ENCODE measurements at regions not wholly inside any gene's neighbourhood (a gene's known extent, or its start where the extent isn't known, plus 50 kb on each side); places are given as distances from the start of the nearest gene placed in this dataset.

- no peak for DNase-seq
Measured at GRCh38 chr2:29974086-29974485, 52.7 kb upstream of the ALK start.

GRCh38 chr2:29977284-29977683 is 55.9 kb upstream of the ALK start:
- no peak for DNase-seq

- DNase-seq = no peak
Measured at GRCh38 chr2:29981402-29981801, 60.0 kb upstream of the ALK start.

- DNase-seq = no peak
Measured at GRCh38 chr2:29983308-29983707, 61.9 kb upstream of the ALK start.

GRCh38 chr2:29987146-29987545 is 65.8 kb upstream of the ALK start:
- peak; percentile 32 for DNase-seq

GRCh38 chr2:29990129-29990528 is 68.7 kb upstream of the ALK start:
- no peak for DNase-seq

GRCh38 chr2:29991086-29991485 is 69.7 kb upstream of the ALK start:
- DNase-seq = no peak

- no peak for DNase-seq
Measured at GRCh38 chr2:29995241-29995640, 73.9 kb upstream of the ALK start.

- no peak for DNase-seq
Measured at GRCh38 chr2:30003128-30003527, 81.7 kb upstream of the ALK start.

GRCh38 chr2:30022444-30023071 is 101.2 kb upstream of the ALK start:
- no peak for DNase-seq

- no peak for DNase-seq
Measured at GRCh38 chr2:30024281-30024680, 102.9 kb upstream of the ALK start.

GRCh38 chr2:30026091-30027055 is 105.0 kb upstream of the ALK start:
- peak; percentile 77 for DNase-seq

- DNase-seq = no peak
Measured at GRCh38 chr2:30029804-30030203, 108.4 kb upstream of the ALK start.

GRCh38 chr2:30030361-30030760 is 109.0 kb upstream of the ALK start:
- DNase-seq = peak; percentile 21

- DNase-seq = no peak
Measured at GRCh38 chr2:30031184-30031583, 109.8 kb upstream of the ALK start.

GRCh38 chr2:30034052-30034775 is 112.6 kb upstream of the YPEL5 start:
- no peak for DNase-seq

- no peak for DNase-seq
Measured at GRCh38 chr2:30037016-30037415, 109.8 kb upstream of the YPEL5 start.

- DNase-seq = no peak
Measured at GRCh38 chr2:30038419-30038818, 108.4 kb upstream of the YPEL5 start.

- DNase-seq = no peak
Measured at GRCh38 chr2:30039101-30039500, 107.7 kb upstream of the YPEL5 start.

GRCh38 chr2:30040147-30040546 is 106.7 kb upstream of the YPEL5 start:
- no peak for DNase-seq

- no peak for DNase-seq
Measured at GRCh38 chr2:30041884-30042283, 104.9 kb upstream of the YPEL5 start.

- DNase-seq = no peak
Measured at GRCh38 chr2:30046396-30046795, 100.4 kb upstream of the YPEL5 start.

- DNase-seq = peak; percentile 7
Measured at GRCh38 chr2:30046979-30047378, 99.8 kb upstream of the YPEL5 start.

All from tongue (tissue), 1 donor.